ENCODE measurements at regions not wholly inside any gene's neighbourhood (a gene's known extent, or its start where the extent isn't known, plus 50 kb on each side); places are given as distances from the start of the nearest gene placed in this dataset.

DNA sequence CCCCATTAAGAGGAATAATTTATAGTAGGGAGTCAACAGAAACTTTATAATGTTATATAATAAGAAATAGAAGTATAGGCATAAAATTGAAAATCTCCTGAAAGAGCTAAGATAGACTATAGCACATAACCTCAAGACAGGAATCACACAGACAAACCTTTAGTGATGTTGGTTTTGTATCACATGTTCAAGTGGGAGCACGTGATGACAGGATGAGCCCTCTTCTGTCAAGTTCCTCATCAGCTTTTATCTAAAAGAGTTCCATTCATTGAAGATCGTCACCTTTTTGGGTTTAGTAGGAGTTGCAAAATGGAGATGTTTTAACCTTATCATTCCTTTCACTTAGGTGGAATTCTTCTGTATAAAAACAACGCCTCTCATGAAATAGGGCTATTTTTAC, 127.0 kb downstream of the MCHR2 start:
- TF ChIP-seq, protein P1, sequence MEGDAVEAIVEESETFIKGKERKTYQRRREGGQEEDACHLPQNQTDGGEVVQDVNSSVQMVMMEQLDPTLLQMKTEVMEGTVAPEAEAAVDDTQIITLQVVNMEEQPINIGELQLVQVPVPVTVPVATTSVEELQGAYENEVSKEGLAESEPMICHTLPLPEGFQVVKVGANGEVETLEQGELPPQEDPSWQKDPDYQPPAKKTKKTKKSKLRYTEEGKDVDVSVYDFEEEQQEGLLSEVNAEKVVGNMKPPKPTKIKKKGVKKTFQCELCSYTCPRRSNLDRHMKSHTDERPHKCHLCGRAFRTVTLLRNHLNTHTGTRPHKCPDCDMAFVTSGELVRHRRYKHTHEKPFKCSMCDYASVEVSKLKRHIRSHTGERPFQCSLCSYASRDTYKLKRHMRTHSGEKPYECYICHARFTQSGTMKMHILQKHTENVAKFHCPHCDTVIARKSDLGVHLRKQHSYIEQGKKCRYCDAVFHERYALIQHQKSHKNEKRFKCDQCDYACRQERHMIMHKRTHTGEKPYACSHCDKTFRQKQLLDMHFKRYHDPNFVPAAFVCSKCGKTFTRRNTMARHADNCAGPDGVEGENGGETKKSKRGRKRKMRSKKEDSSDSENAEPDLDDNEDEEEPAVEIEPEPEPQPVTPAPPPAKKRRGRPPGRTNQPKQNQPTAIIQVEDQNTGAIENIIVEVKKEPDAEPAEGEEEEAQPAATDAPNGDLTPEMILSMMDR (IDR thresholded peaks at IDR 0.05; ENCODE audit: low read depth, low read length): no peak
- no peak for TF ChIP-seq EZH2phosphoT487 (IDR thresholded peaks at IDR 0.05; ENCODE audit: low read depth)
